HG03159 (cell line): ENCODE measurements at regions not wholly inside any gene's neighbourhood (a gene's known extent, or its start where the extent isn't known, plus 50 kb on each side); places are given as distances from the start of the nearest gene placed in this dataset.
"Not testable (repeated sequence)": the region's sequence is repeated elsewhere in the genome, so short reads cannot be mapped to it uniquely, and the experiment has no call there.

Experiments used
- ATAC-seq: cut with Tn5 transposase; IDR thresholded peaks from one replicate; pipeline ENCODE4 v1.9.1; 2021; ENCODE audit warnings: mild to moderate bottlenecking, moderate library complexity; ENCODE audit not compliant: unreplicated experiment

- no peak for ATAC-seq
These were observed 243.7 kb downstream of the BLID start for GRCh38 chr11:121872356-121872755.

GRCh38 chr11:121870206-121871045 is 245.6 kb downstream of the BLID start:
- ATAC-seq: no peak

GRCh38 chr11:121869478-121869877 is 246.5 kb downstream of the BLID start:
- ATAC-seq: no peak

DNA sequence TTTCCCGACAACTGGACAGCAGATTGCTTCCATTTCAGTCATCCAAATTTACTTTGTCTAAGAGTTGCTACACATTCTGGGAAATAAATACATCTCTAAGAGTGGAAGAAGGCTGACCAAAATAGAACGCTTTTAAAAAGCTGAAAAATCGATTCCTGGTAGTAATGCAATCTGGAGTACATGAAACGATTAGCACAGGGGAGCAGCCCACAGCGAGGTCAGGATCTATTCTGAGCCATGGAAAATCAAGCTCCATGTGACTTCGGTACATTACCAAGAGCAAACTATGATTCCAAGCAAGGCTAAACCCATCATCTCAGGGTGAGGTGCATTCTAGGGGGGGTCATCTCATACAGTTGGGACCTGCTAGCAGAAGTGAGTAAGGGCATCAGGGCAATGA is 249.3 kb downstream of the BLID start:
- no peak for ATAC-seq

GRCh38 chr11:121864660-121865059 is 251.4 kb downstream of the BLID start:
- ATAC-seq: no peak

- ATAC-seq: no peak
These were observed 252.9 kb downstream of the BLID start for GRCh38 chr11:121863126-121863525.

- not testable (repeated sequence) for ATAC-seq
These were observed 260.9 kb downstream of the BLID start for GRCh38 chr11:121855138-121855537.

- ATAC-seq: no peak
These were observed 272.0 kb downstream of the BLID start for GRCh38 chr11:121844016-121844415.

DNA sequence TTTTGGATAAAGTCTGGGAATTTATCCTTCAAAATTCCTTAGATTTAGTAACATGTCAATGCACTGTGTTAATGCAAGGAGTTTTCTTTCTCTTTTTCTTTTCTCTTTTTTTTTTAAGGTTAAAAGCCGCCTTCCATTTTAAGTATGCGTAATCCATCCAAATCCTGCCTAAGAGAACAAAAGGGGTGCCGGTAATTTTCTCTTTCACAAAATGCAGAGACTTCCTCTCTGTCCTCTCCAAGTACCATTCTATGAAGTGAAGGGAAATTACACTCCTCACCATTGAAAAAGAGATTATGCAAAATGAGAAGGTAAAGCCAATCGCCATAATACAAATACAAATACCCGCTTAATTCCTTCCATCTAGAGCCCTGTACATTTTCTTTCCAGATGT is 273.8 kb downstream of the BLID start:
- ATAC-seq: no peak

GRCh38 chr11:121841487-121842191 is 274.4 kb downstream of the BLID start:
- no peak for ATAC-seq

GRCh38 chr11:121839781-121840180 is 276.2 kb downstream of the BLID start:
- ATAC-seq: no peak

- ATAC-seq: no peak
These were observed 277.4 kb downstream of the BLID start for GRCh38 chr11:121838571-121838970.

- ATAC-seq: no peak
These were observed 282.0 kb downstream of the BLID start for GRCh38 chr11:121833970-121834369.

DNA sequence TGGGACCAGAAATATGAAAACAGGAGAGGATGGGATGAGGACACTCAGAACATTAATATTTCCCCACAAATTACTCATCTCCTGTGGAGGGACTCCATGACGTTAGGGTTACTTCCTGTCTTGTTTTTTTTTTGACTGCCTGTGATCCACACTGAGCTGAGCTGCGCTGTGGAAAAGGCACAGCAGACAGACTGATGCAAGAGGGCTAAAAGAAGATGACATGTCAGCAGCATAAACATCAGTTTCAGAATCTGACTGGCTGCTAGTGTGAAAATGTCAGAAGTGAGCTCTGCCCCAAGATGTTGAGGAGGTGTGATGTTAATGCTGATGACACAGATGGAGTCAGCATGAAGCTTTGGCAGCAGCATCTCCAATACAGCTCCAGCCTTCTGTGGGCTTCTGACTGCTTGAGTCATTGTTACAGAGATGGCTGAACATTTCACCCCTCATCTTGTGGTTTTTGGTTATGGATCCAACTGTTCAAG is 286.8 kb downstream of the BLID start:
- no peak for ATAC-seq

GRCh38 chr11:121814962-121815361 is 301.1 kb downstream of the BLID start:
- no peak for ATAC-seq

GRCh38 chr11:121814296-121814695 is 301.7 kb downstream of the BLID start:
- ATAC-seq: no peak

- no peak for ATAC-seq
These were observed 305.7 kb downstream of the BLID start for GRCh38 chr11:121810291-121810690.

DNA sequence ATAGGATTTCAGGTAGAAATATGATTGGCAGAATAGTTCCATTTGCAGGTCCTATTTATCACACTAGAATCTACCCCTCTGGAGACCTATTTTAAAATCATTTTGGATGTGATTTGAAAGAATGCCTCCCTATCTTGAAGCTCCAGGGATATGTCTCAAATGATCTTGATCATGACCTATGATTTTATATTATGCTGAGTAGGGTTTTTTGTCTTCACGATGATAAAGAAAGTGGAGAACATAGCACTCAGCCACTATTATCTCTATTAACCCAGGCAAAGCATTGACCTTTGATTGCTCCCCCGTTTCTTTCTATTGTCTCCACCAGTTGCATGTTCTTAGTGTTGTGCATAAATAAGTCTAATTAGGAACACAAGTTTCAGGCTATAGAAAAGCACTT is 307.9 kb downstream of the BLID start:
- ATAC-seq: no peak

DNA sequence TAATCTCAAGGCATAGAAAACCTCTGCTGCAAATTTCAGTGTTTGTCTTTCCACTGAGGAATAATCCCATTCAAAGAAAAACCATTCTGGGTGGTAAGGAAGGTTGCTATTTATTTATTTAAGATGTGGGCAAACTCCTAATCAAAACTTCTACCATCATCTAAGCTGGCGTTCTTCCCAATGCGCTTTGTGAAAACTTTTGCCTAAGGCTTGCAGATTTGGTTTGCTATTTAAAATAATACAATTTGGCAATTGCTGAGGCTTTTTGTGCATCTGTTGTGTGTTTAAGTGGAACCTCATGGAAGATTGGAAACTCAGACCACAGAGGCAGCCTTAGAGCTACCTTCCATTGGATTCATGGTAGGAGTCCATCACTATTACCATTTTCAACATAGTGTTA is 309.0 kb downstream of the BLID start:
- ATAC-seq: no peak

- ATAC-seq: no peak
These were observed 313.5 kb downstream of the BLID start for GRCh38 chr11:121802542-121802941.

GRCh38 chr11:121801781-121802180 is 314.2 kb downstream of the BLID start:
- no peak for ATAC-seq

DNA sequence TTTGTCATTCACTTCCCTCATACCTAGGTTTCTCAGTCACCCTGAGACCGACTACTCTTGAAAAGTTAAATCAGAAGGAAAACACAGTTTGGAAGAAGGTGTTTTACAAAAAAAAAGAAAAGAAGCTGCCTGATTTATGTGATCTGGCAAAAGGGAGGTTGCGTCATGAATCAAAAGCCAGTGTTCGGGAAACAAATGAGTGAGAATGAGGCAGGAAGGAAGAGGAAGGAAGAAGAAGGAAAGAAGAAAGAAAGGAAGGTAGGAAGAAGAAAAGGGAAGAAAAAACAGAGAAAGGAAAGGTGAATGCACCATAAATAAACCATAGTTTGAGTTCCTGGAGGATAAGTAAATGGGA is 314.6 kb downstream of the BLID start:
- ATAC-seq: no peak
